ENCODE measurements at regions not wholly inside any gene's neighbourhood (a gene's known extent, or its start where the extent isn't known, plus 50 kb on each side); places are given as distances from the start of the nearest gene placed in this dataset.
"Not testable (repeated sequence)": the region's sequence is repeated elsewhere in the genome, so short reads cannot be mapped to it uniquely, and the experiment has no call there.

GRCh38 chr4:49177847-49178246 lies 191.8 kb downstream of the CWH43 start:
- BruUV-seq (replicated peaks); H3K36me3 Mint-ChIP-seq (ENCODE audit: insufficient read depth, unreplicated experiment); H3K4me3 Mint-ChIP-seq (ENCODE audit: unreplicated experiment); POLR2A ChIA-PET; CTCF ChIA-PET; H3K4me1 Mint-ChIP-seq (ENCODE audit: insufficient read depth, unreplicated experiment); intact Hi-C loops (cut with micrococcal nuclease); H3K9me3 Mint-ChIP-seq (ENCODE audit: unreplicated experiment); DNase-seq (ENCODE audit: unreplicated experiment); H3K27me3 Mint-ChIP-seq (ENCODE audit: insufficient read depth, unreplicated experiment); H3K27ac Mint-ChIP-seq (ENCODE audit: low read depth, unreplicated experiment): not testable (repeated sequence)

GRCh38 chr4:49181088-49181487 lies 195.0 kb downstream of the CWH43 start:
- CTCF ChIA-PET; BruUV-seq (replicated peaks); H3K27ac Mint-ChIP-seq (ENCODE audit: low read depth, unreplicated experiment); H3K27me3 Mint-ChIP-seq (ENCODE audit: insufficient read depth, unreplicated experiment); H3K36me3 Mint-ChIP-seq (ENCODE audit: insufficient read depth, unreplicated experiment); H3K9me3 Mint-ChIP-seq (ENCODE audit: unreplicated experiment); H3K4me1 Mint-ChIP-seq (ENCODE audit: insufficient read depth, unreplicated experiment); POLR2A ChIA-PET; DNase-seq (ENCODE audit: unreplicated experiment); intact Hi-C loops (cut with micrococcal nuclease); H3K4me3 Mint-ChIP-seq (ENCODE audit: unreplicated experiment): not testable (repeated sequence)

- H3K36me3 Mint-ChIP-seq (ENCODE audit: insufficient read depth, unreplicated experiment); H3K27ac Mint-ChIP-seq (ENCODE audit: low read depth, unreplicated experiment); H3K9me3 Mint-ChIP-seq (ENCODE audit: unreplicated experiment); H3K4me1 Mint-ChIP-seq (ENCODE audit: insufficient read depth, unreplicated experiment); POLR2A ChIA-PET; H3K4me3 Mint-ChIP-seq (ENCODE audit: unreplicated experiment); BruUV-seq (replicated peaks); DNase-seq (ENCODE audit: unreplicated experiment); H3K27me3 Mint-ChIP-seq (ENCODE audit: insufficient read depth, unreplicated experiment); intact Hi-C loops (cut with micrococcal nuclease); CTCF ChIA-PET: not testable (repeated sequence)
Measured at GRCh38 chr4:49211396-49212194, 225.5 kb downstream of the CWH43 start.

GRCh38 chr4:49213250-49213649 lies 227.2 kb downstream of the CWH43 start:
- H3K4me3 Mint-ChIP-seq (ENCODE audit: unreplicated experiment); H3K27ac Mint-ChIP-seq (ENCODE audit: low read depth, unreplicated experiment); CTCF ChIA-PET; BruUV-seq (replicated peaks); H3K4me1 Mint-ChIP-seq (ENCODE audit: insufficient read depth, unreplicated experiment); POLR2A ChIA-PET; H3K27me3 Mint-ChIP-seq (ENCODE audit: insufficient read depth, unreplicated experiment); intact Hi-C loops (cut with micrococcal nuclease); DNase-seq (ENCODE audit: unreplicated experiment); H3K36me3 Mint-ChIP-seq (ENCODE audit: insufficient read depth, unreplicated experiment): not testable (repeated sequence)
- peaks cover 15% of the 10 kb centered on the region for H3K9me3 Mint-ChIP-seq (ENCODE audit: unreplicated experiment)

- BruUV-seq (replicated peaks); intact Hi-C loops (cut with micrococcal nuclease); H3K36me3 Mint-ChIP-seq (ENCODE audit: insufficient read depth, unreplicated experiment); H3K4me3 Mint-ChIP-seq (ENCODE audit: unreplicated experiment); H3K4me1 Mint-ChIP-seq (ENCODE audit: insufficient read depth, unreplicated experiment); DNase-seq (ENCODE audit: unreplicated experiment); CTCF ChIA-PET; H3K27ac Mint-ChIP-seq (ENCODE audit: low read depth, unreplicated experiment); H3K27me3 Mint-ChIP-seq (ENCODE audit: insufficient read depth, unreplicated experiment); POLR2A ChIA-PET: not testable (repeated sequence)
- H3K9me3 Mint-ChIP-seq (ENCODE audit: unreplicated experiment) = peaks cover 17% of the 10 kb centered on the region
Measured at GRCh38 chr4:49213750-49214149, 227.7 kb downstream of the CWH43 start.

GRCh38 chr4:49214453-49215081 lies 228.5 kb downstream of the CWH43 start:
- peaks cover 24% of the 10 kb centered on the region for H3K9me3 Mint-ChIP-seq (ENCODE audit: unreplicated experiment)
- H3K27me3 Mint-ChIP-seq (ENCODE audit: insufficient read depth, unreplicated experiment); intact Hi-C loops (cut with micrococcal nuclease); POLR2A ChIA-PET; H3K36me3 Mint-ChIP-seq (ENCODE audit: insufficient read depth, unreplicated experiment); H3K4me1 Mint-ChIP-seq (ENCODE audit: insufficient read depth, unreplicated experiment); BruUV-seq (replicated peaks); CTCF ChIA-PET; H3K27ac Mint-ChIP-seq (ENCODE audit: low read depth, unreplicated experiment); H3K4me3 Mint-ChIP-seq (ENCODE audit: unreplicated experiment); DNase-seq (ENCODE audit: unreplicated experiment): not testable (repeated sequence)

GRCh38 chr4:49215082-49215479 lies 229.0 kb downstream of the CWH43 start:
- BruUV-seq (replicated peaks); H3K4me3 Mint-ChIP-seq (ENCODE audit: unreplicated experiment); DNase-seq (ENCODE audit: unreplicated experiment); H3K27ac Mint-ChIP-seq (ENCODE audit: low read depth, unreplicated experiment); POLR2A ChIA-PET; intact Hi-C loops (cut with micrococcal nuclease); CTCF ChIA-PET; H3K36me3 Mint-ChIP-seq (ENCODE audit: insufficient read depth, unreplicated experiment); H3K27me3 Mint-ChIP-seq (ENCODE audit: insufficient read depth, unreplicated experiment); H3K4me1 Mint-ChIP-seq (ENCODE audit: insufficient read depth, unreplicated experiment): not testable (repeated sequence)
- peaks cover 24% of the 10 kb centered on the region for H3K9me3 Mint-ChIP-seq (ENCODE audit: unreplicated experiment)

GRCh38 chr4:49216606-49217005 lies 230.5 kb downstream of the CWH43 start:
- not testable (repeated sequence) for BruUV-seq (replicated peaks); DNase-seq (ENCODE audit: unreplicated experiment); H3K27me3 Mint-ChIP-seq (ENCODE audit: insufficient read depth, unreplicated experiment)

More at GRCh38 chr4:49216606-49217005, 230.5 kb downstream of the CWH43 start:
- H3K9me3 Mint-ChIP-seq (ENCODE audit: unreplicated experiment) = peaks cover 24% of the 10 kb centered on the region
- intact Hi-C loops (cut with micrococcal nuclease); H3K4me1 Mint-ChIP-seq (ENCODE audit: insufficient read depth, unreplicated experiment); POLR2A ChIA-PET; H3K36me3 Mint-ChIP-seq (ENCODE audit: insufficient read depth, unreplicated experiment); H3K4me3 Mint-ChIP-seq (ENCODE audit: unreplicated experiment); H3K27ac Mint-ChIP-seq (ENCODE audit: low read depth, unreplicated experiment): not testable (repeated sequence)
- CTCF ChIA-PET = interaction anchor here (0.6 kb wide), 1 partner anchor 130 kb away, joined by 3 read pairs; no protein-coding TSS in a partner anchor

Measured in MCF 10A (cell line).